ENCODE measurements at regions not wholly inside any gene's neighbourhood (a gene's known extent, or its start where the extent isn't known, plus 50 kb on each side); places are given as distances from the start of the nearest gene placed in this dataset.
"Not testable (repeated sequence)": the region's sequence is repeated elsewhere in the genome, so short reads cannot be mapped to it uniquely, and the experiment has no call there.

- no peak for DNase-seq (ENCODE audit: low read depth, low spot score)
Observed at GRCh38 chr10:43939389-43939938, 290.8 kb upstream of the ZNF32 start.

- DNase-seq (ENCODE audit: low read depth, low spot score): no peak
Observed at GRCh38 chr10:43938810-43939209, 290.1 kb upstream of the ZNF32 start.

- no peak for DNase-seq (ENCODE audit: low read depth, low spot score)
Observed at GRCh38 chr10:43931308-43931930, 282.7 kb upstream of the ZNF32 start.

GRCh38 chr10:43930777-43931176 is 282.1 kb upstream of the ZNF32 start:
- no peak for DNase-seq (ENCODE audit: low read depth, low spot score)

GRCh38 chr10:43930243-43930642 is 281.6 kb upstream of the ZNF32 start:
- DNase-seq (ENCODE audit: low read depth, low spot score): no peak

- DNase-seq (ENCODE audit: low read depth, low spot score): no peak
Observed at GRCh38 chr10:43929122-43929521, 280.4 kb upstream of the ZNF32 start.

- no peak for DNase-seq (ENCODE audit: low read depth, low spot score)
Observed at GRCh38 chr10:43928425-43928968, 279.8 kb upstream of the ZNF32 start.

- no peak for DNase-seq (ENCODE audit: low read depth, low spot score)
Observed at GRCh38 chr10:43926875-43927406, 278.3 kb upstream of the ZNF32 start.

- DNase-seq (ENCODE audit: low read depth, low spot score): no peak
Observed at GRCh38 chr10:43926371-43926770, 277.7 kb upstream of the ZNF32 start.

- no peak for DNase-seq (ENCODE audit: low read depth, low spot score)
Observed at GRCh38 chr10:43925793-43926192, 277.1 kb upstream of the ZNF32 start.

- DNase-seq (ENCODE audit: low read depth, low spot score): no peak
Observed at GRCh38 chr10:43923328-43923727, 274.6 kb upstream of the ZNF32 start.

- no peak for DNase-seq (ENCODE audit: low read depth, low spot score)
Observed at GRCh38 chr10:43922335-43923280, 273.9 kb upstream of the ZNF32 start.

- DNase-seq (ENCODE audit: low read depth, low spot score): no peak
Observed at GRCh38 chr10:43921881-43922280, 273.2 kb upstream of the ZNF32 start.

- DNase-seq (ENCODE audit: low read depth, low spot score): no peak
Observed at GRCh38 chr10:43921478-43921877, 272.8 kb upstream of the ZNF32 start.

- DNase-seq (ENCODE audit: low read depth, low spot score): not testable (repeated sequence)
Observed at GRCh38 chr10:43920236-43920758, 271.6 kb upstream of the ZNF32 start.

- DNase-seq (ENCODE audit: low read depth, low spot score): no peak
Observed at GRCh38 chr10:43913676-43914235, 265.1 kb upstream of the ZNF32 start.

- no peak for DNase-seq (ENCODE audit: low read depth, low spot score)
Observed at GRCh38 chr10:43912469-43912868, 263.8 kb upstream of the ZNF32 start.

GRCh38 chr10:43906490-43906889 is 257.8 kb upstream of the ZNF32 start:
- no peak for DNase-seq (ENCODE audit: low read depth, low spot score)

GRCh38 chr10:43905512-43906236 is 257.0 kb upstream of the ZNF32 start:
- no peak for DNase-seq (ENCODE audit: low read depth, low spot score)

GRCh38 chr10:43904844-43905243 is 256.2 kb upstream of the ZNF32 start:
- DNase-seq (ENCODE audit: low read depth, low spot score): no peak

GRCh38 chr10:43904301-43904700 is 255.6 kb upstream of the ZNF32 start:
- no peak for DNase-seq (ENCODE audit: low read depth, low spot score)
